GM23338 (cell line): ENCODE measurements at regions not wholly inside any gene's neighbourhood (a gene's known extent, or its start where the extent isn't known, plus 50 kb on each side); places are given as distances from the start of the nearest gene placed in this dataset.

ENCODE experiments used
- JUNB ChIP-seq: IDR thresholded peaks from one replicate; pipeline ENCODE4 v1.6.1; 2016; ENCODE audit warnings: antibody characterized with exemption; ENCODE audit not compliant: unreplicated experiment
- STAT1 ChIP-seq: IDR thresholded peaks from one replicate; pipeline ENCODE4 v1.6.1; 2016; ENCODE audit warnings: antibody characterized with exemption; ENCODE audit not compliant: unreplicated experiment
- ZNF114 ChIP-seq: fragments of 250-450 bp; sonication (Bioruptor Pico); IDR thresholded peaks from 2 replicates; pipeline ENCODE4 v1.5.0; 2020; ENCODE audit warnings: mild to moderate bottlenecking, moderate library complexity
- ZNF331 ChIP-seq: fragments of 250-450 bp; sonication (Bioruptor Pico); IDR thresholded peaks from 2 replicates; pipeline ENCODE4 v1.5.0; 2020; ENCODE audit warnings: low read depth, mild to moderate bottlenecking, moderate library complexity
- TF ChIP-seq, protein P1 (sequence below): fragments of 250-450 bp; sonication (Bioruptor Pico); IDR thresholded peaks from 2 replicates; pipeline ENCODE4 v1.5.0; 2020; ENCODE audit warnings: mild to moderate bottlenecking, moderate library complexity
- TF ChIP-seq, protein P2 (sequence below): IDR thresholded peaks from one replicate; pipeline ENCODE4 v1.6.1; 2018; ENCODE audit warnings: antibody characterized with exemption; ENCODE audit not compliant: unreplicated experiment
- TF ChIP-seq, protein P3 (sequence below), 2 experiments: fragments of 200-600 bp in 1 of 2; sonication (generic) in 1 of 2; conservative IDR thresholded peaks; 2 replicates each; pipeline versions ENCODE4 v1.5.1 to v1.6.1; 2016 to 2017; ENCODE audit warnings: antibody characterized with exemption in 2 of 2, low read depth in 2 of 2, mild to moderate bottlenecking in 2 of 2, moderate library complexity in 1 of 2

DNA sequence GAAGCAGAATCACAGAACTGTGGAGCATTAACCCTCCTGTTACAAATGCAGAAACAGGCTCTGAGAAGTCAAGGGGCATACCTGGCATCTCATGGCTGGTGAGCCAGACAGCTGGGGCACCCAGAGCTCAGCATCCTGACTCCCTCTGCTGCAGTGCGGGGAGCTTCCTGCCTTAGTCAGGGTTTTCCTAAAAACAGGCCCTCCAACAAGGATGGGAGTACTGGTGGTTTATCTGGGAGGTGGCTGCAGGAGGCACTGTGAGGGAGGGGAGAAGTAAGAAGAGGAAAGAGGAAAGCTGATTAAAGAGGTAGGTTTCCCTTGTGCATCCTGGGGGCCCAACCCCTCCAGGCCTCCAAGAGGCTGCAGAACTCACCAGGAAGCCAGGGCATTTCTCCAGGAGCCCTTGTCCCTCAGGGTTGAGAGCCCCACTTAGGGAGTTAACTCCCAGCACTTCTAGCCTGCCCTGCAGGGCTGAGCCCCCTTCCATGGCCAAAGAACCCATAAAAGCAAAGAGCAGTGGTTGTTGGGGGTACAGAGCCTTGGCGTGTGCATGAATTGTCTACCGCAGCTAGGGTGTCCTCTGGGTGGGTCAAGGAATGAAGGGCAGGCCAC, 261.5 kb upstream of the RPL38 start (continued):
- TF ChIP-seq, protein P1, sequence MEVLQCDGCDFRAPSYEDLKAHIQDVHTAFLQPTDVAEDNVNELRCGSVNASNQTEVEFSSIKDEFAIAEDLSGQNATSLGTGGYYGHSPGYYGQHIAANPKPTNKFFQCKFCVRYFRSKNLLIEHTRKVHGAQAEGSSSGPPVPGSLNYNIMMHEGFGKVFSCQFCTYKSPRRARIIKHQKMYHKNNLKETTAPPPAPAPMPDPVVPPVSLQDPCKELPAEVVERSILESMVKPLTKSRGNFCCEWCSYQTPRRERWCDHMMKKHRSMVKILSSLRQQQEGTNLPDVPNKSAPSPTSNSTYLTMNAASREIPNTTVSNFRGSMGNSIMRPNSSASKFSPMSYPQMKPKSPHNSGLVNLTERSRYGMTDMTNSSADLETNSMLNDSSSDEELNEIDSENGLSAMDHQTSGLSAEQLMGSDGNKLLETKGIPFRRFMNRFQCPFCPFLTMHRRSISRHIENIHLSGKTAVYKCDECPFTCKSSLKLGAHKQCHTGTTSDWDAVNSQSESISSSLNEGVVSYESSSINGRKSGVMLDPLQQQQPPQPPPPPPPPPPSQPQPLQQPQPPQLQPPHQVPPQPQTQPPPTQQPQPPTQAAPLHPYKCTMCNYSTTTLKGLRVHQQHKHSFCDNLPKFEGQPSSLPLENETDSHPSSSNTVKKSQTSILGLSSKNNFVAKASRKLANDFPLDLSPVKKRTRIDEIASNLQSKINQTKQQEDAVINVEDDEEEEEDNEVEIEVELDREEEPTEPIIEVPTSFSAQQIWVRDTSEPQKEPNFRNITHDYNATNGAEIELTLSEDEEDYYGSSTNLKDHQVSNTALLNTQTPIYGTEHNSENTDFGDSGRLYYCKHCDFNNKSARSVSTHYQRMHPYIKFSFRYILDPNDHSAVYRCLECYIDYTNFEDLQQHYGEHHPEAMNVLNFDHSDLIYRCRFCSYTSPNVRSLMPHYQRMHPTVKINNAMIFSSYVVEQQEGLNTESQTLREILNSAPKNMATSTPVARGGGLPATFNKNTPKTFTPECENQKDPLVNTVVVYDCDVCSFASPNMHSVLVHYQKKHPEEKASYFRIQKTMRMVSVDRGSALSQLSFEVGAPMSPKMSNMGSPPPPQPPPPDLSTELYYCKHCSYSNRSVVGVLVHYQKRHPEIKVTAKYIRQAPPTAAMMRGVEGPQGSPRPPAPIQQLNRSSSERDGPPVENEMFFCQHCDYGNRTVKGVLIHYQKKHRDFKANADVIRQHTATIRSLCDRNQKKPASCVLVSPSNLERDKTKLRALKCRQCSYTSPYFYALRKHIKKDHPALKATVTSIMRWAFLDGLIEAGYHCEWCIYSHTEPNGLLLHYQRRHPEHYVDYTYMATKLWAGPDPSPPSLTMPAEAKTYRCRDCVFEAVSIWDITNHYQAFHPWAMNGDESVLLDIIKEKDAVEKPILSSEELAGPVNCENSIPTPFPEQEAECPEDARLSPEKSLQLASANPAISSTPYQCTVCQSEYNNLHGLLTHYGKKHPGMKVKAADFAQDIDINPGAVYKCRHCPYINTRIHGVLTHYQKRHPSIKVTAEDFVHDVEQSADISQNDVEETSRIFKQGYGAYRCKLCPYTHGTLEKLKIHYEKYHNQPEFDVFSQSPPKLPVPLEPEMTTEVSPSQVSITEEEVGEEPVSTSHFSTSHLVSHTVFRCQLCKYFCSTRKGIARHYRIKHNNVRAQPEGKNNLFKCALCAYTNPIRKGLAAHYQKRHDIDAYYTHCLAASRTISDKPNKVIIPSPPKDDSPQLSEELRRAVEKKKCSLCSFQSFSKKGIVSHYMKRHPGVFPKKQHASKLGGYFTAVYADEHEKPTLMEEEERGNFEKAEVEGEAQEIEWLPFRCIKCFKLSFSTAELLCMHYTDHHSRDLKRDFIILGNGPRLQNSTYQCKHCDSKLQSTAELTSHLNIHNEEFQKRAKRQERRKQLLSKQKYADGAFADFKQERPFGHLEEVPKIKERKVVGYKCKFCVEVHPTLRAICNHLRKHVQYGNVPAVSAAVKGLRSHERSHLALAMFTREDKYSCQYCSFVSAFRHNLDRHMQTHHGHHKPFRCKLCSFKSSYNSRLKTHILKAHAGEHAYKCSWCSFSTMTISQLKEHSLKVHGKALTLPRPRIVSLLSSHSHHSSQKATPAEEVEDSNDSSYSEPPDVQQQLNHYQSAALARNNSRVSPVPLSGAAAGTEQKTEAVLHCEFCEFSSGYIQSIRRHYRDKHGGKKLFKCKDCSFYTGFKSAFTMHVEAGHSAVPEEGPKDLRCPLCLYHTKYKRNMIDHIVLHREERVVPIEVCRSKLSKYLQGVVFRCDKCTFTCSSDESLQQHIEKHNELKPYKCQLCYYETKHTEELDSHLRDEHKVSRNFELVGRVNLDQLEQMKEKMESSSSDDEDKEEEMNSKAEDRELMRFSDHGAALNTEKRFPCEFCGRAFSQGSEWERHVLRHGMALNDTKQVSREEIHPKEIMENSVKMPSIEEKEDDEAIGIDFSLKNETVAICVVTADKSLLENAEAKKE (CRISPR knock-in tag), result no peak
- TF ChIP-seq ZNF114 (CRISPR knock-in tag) (no peak), JUNB (no peak), ZNF331 (CRISPR knock-in tag) (no peak), STAT1 (no peak)
- TF ChIP-seq, protein P2, sequence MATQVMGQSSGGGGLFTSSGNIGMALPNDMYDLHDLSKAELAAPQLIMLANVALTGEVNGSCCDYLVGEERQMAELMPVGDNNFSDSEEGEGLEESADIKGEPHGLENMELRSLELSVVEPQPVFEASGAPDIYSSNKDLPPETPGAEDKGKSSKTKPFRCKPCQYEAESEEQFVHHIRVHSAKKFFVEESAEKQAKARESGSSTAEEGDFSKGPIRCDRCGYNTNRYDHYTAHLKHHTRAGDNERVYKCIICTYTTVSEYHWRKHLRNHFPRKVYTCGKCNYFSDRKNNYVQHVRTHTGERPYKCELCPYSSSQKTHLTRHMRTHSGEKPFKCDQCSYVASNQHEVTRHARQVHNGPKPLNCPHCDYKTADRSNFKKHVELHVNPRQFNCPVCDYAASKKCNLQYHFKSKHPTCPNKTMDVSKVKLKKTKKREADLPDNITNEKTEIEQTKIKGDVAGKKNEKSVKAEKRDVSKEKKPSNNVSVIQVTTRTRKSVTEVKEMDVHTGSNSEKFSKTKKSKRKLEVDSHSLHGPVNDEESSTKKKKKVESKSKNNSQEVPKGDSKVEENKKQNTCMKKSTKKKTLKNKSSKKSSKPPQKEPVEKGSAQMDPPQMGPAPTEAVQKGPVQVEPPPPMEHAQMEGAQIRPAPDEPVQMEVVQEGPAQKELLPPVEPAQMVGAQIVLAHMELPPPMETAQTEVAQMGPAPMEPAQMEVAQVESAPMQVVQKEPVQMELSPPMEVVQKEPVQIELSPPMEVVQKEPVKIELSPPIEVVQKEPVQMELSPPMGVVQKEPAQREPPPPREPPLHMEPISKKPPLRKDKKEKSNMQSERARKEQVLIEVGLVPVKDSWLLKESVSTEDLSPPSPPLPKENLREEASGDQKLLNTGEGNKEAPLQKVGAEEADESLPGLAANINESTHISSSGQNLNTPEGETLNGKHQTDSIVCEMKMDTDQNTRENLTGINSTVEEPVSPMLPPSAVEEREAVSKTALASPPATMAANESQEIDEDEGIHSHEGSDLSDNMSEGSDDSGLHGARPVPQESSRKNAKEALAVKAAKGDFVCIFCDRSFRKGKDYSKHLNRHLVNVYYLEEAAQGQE, result no peak
- TF ChIP-seq, protein P3, sequence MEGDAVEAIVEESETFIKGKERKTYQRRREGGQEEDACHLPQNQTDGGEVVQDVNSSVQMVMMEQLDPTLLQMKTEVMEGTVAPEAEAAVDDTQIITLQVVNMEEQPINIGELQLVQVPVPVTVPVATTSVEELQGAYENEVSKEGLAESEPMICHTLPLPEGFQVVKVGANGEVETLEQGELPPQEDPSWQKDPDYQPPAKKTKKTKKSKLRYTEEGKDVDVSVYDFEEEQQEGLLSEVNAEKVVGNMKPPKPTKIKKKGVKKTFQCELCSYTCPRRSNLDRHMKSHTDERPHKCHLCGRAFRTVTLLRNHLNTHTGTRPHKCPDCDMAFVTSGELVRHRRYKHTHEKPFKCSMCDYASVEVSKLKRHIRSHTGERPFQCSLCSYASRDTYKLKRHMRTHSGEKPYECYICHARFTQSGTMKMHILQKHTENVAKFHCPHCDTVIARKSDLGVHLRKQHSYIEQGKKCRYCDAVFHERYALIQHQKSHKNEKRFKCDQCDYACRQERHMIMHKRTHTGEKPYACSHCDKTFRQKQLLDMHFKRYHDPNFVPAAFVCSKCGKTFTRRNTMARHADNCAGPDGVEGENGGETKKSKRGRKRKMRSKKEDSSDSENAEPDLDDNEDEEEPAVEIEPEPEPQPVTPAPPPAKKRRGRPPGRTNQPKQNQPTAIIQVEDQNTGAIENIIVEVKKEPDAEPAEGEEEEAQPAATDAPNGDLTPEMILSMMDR (conservative IDR thresholded peaks at IDR 0.05; ENCODE audit: low read depth in 2 of 2), result no peak
